HG03060 (cell line): ENCODE measurements at regions not wholly inside any gene's neighbourhood (a gene's known extent, or its start where the extent isn't known, plus 50 kb on each side); places are given as distances from the start of the nearest gene placed in this dataset.
A peak's percentile ranks its signal among the peaks of the same experiment; 100 is the strongest.
"Not testable (repeated sequence)": the region's sequence is repeated elsewhere in the genome, so short reads cannot be mapped to it uniquely, and the experiment has no call there.

ENCODE experiments used
- ATAC-seq: cut with Tn5 transposase; IDR thresholded peaks from one replicate; pipeline ENCODE4 v1.9.1; 2021; ENCODE audit warnings: low read depth, moderate number of reproducible peaks; ENCODE audit not compliant: unreplicated experiment

- no peak for ATAC-seq
Measured at GRCh38 chr2:75853436-75853835, 142.7 kb upstream of the GCFC2 start.

GRCh38 chr2:75852639-75853038 lies 141.9 kb upstream of the GCFC2 start:
- no peak for ATAC-seq

DNA sequence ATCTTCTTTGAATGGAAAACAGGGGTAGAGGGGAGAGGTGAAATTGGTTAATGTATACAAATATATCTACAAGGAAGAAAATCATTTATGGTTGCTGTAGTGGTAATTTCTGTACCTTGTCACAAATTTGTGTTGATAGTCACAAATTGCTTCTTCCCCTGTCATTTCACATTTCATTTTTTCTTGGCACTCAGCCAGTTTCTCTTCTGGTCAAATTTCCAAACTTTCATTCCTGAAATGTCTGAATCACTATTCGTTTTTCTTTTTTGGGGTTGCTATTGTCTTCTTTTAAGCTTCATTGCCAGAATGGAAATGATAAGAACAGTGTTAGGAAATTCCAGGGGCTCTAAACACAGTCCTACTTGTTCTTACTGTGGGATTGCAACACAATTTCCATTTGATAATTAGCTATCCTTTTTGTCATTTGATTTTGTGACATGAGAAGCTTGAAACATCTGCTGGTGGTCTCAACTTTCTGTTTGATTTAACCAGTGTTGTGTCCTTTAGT lies 136.0 kb upstream of the GCFC2 start:
- no peak for ATAC-seq

- no peak for ATAC-seq
Measured at GRCh38 chr2:75844651-75845050, 133.9 kb upstream of the GCFC2 start.

DNA sequence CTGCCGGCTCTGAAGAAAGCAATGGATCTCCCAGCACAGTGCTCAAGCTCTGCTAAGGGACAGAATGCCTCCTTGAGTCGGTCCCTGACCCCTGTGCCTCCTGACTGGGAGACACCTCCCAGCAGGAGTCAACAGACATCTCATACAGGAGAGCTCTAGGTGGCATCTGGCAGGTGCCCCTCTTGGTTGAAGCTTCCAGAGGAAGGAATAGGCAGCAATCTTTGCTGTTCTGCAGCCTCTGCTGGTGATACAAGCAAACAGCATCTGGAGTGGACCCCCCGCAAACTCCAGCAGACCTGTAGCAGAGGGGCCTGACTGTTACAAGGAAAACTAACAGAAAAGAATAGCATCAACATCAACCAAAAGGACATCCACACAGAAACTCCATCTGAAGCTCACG lies 123.9 kb upstream of the GCFC2 start:
- not testable (repeated sequence) for ATAC-seq

DNA sequence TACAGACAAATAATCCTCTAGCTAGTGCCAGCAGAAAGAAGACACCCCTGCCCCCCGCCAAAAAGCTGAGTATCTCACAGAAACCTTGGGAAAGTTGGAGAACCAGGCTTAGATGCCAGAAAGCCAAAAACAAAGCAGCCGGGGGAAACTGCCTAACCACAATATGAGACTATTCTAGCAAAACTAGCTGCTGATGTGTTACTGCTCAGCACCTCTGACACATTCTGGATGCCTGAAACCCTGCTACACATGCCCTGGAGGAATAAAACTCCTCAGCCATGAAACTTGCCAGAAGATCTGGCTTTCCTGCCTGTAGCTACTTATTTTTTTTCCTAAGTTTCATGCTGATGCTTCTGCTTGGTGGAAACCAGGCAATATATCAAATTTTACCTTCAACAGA lies 122.7 kb upstream of the GCFC2 start:
- ATAC-seq: no peak

GRCh38 chr2:75828826-75829225 lies 118.1 kb upstream of the GCFC2 start:
- ATAC-seq: no peak

- not testable (repeated sequence) for ATAC-seq
Measured at GRCh38 chr2:75823515-75823914, 112.8 kb upstream of the GCFC2 start.

DNA sequence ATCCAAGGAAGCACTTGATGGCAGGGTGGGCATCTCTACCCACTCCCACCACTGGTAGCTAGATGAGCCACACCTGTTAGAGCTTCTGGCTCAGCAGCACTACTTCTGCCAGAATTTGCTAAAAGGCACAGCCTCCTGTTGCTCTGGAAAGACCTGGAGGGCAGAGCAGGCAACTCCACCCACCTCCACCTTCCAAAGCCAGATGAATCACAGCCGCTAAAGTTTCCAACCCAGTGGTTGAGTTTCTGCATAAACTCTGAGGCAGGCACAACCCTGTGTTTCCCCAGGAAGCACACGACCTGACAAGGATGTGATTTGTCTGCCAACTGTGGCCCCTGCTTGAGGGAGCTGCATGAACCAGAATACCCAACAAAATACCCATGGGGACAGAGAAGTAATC lies 111.6 kb upstream of the GCFC2 start:
- ATAC-seq: no peak

GRCh38 chr2:75820693-75821092 lies 110.0 kb upstream of the GCFC2 start:
- no peak for ATAC-seq

- ATAC-seq: no peak
Measured at GRCh38 chr2:75810611-75811330, 100.1 kb upstream of the GCFC2 start.

- ATAC-seq: no peak
Measured at GRCh38 chr2:75808793-75809535, 98.2 kb upstream of the GCFC2 start.

- ATAC-seq: no peak
Measured at GRCh38 chr2:75807992-75808391, 97.3 kb upstream of the GCFC2 start.

- peak; percentile 60 for ATAC-seq
Measured at GRCh38 chr2:75801234-75801982, 90.7 kb upstream of the GCFC2 start.

- peak; percentile 59 for ATAC-seq
Measured at GRCh38 chr2:75800456-75800855, 89.7 kb upstream of the GCFC2 start.

GRCh38 chr2:75799859-75800258 lies 89.1 kb upstream of the GCFC2 start:
- no peak for ATAC-seq

DNA sequence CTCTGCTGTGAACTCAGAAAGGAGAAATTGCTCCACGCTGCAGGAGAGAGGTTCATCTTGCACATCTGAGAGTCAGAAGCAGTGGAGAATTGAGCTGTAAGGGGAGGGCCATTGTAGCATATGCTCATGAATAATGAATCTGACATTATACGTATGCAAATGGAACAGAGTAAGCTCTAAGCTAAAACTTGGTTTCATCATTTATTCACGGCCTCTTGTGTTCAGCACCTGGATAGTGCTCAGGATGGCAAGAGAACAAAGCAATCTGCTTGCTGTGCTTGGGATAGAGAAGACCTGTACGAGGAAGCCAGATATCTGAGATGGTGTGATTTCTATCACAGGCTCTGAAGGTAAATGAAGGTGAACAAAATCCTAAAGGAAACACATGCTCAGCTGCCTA lies 87.9 kb upstream of the GCFC2 start:
- no peak for ATAC-seq

DNA sequence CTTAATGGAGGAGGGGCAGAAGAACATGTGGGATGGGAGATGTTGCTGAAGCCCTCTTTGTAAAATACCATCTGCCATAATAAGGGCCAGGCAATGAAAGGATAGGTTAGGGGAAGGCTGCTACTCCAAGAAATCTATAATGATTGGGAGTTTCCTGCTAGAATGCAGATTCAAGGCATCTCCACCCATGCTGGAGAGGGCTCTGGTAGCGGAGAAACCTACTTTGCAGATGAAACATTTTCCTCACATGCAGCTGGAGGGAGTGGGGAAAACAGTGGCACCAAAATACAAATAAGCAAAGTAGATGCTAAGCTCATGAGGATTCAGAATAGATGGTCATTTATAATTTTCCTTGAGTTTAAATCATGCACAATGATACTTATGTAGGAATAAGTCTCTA lies 82.3 kb upstream of the GCFC2 start:
- no peak for ATAC-seq

DNA sequence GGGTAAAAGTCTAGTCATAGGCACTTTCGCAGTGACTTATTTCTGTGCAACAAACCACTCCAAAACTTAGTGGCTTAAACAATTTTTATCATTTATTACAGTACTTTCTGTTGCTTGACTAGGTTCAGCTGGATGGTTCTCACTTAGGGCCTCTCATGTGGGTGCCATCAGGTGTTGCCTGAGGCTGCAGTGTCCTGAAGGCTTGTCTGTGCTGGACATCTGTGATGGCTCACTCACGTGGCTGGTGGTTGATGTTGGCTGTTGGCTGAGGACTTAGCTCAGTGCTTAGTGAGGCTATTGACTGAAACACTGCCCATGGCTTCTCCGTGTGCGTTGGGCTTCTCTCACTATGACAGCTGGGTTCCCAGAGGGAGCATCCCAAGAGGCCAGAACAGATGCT lies 81.4 kb upstream of the GCFC2 start:
- no peak for ATAC-seq

DNA sequence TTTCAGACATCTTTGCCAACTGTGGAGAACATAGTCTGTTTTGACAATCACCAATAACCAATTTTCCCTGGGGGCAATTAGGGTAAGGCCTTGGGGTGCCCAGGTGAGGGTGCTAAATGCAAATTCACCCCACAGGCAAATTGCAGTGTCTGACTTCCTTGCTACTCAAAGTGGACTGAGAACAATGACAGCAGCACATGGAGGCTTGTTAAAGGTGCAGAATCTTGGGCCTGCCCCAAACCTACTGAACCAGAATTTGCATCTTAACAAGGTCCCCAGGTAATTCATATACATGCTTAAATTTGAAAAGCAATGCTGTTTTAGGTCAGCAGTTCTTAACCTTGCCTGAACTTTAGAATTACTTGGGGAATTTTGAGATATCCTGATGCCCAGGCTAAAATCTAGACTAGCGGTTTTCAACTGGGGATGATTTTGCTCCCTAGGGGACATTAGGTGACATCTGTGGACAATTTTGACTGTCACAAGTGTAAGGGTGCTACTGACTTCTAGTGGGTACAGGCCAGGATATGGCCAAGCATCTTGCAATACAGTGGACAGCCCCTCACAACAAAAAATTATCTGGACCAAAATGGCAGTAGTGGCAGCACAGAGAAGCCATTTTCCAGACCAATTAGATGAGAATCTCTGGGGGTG lies 80.2 kb upstream of the GCFC2 start:
- ATAC-seq: no peak
